Keratinocyte (primary cell): ENCODE measurements at regions not wholly inside any gene's neighbourhood (a gene's known extent, or its start where the extent isn't known, plus 50 kb on each side); places are given as distances from the start of the nearest gene placed in this dataset.

Experiments
- DNase-seq: peaks from one replicate; pipeline ENCODE4 v3.0.0-alpha.2; 2011; ENCODE audit warnings: low read depth, missing footprints, low spot score
- FAIRE-seq: peaks from 2 replicates; lab custom pipeline; 2011; peaks lifted over from hg19 to GRCh38; lab: Jason Lieb, UNC
- H2AFZ ChIP-seq: 2 replicates; pipeline ENCODE4 v1.6.0; 2012; ENCODE audit warnings: low read length, control low read depth, inconsistent platforms; ENCODE audit not compliant: control insufficient read depth
- H3K27ac ChIP-seq: 2 replicates; pipeline ENCODE4 v1.5.1; 2011; ENCODE audit warnings: low read length; ENCODE audit not compliant: control insufficient read depth, insufficient read depth
- H3K27me3 ChIP-seq: 3 replicates; pipeline ENCODE4 v1.6.0; 2011; ENCODE audit warnings: low read length; ENCODE audit not compliant: control insufficient read depth, insufficient read depth; ENCODE audit errors: extremely low read depth
- H3K36me3 ChIP-seq, 2 experiments: 2 replicates in 1 of 2; 3 replicates in 1 of 2; pipeline ENCODE4 v1.5.1; 2011; ENCODE audit warnings: low read length in 2 of 2, mild to moderate bottlenecking in 1 of 2; ENCODE audit not compliant: control insufficient read depth in 2 of 2, insufficient read depth in 2 of 2; ENCODE audit errors: extremely low read depth in 1 of 2
- H3K4me1 ChIP-seq: 3 replicates; pipeline ENCODE4 v1.5.1; 2011; ENCODE audit warnings: low read length; ENCODE audit not compliant: control insufficient read depth, insufficient read depth; ENCODE audit errors: extremely low read depth
- H3K4me2 ChIP-seq: 3 replicates; pipeline ENCODE4 v1.6.0; 2011; ENCODE audit warnings: low read depth, low read length; ENCODE audit not compliant: control insufficient read depth, insufficient read depth; ENCODE audit errors: extremely low read depth
- H3K4me3 ChIP-seq, 3 experiments: fragments of 200-600 bp in 1 of 3; sonication (generic) in 1 of 3; 2 replicates in 2 of 3; 3 replicates in 1 of 3; pipeline ENCODE4 v1.5.1; 2011 to 2016; ENCODE audit warnings: low read length in 3 of 3, mild to moderate bottlenecking in 3 of 3, control low read depth in 2 of 3, inconsistent platforms in 1 of 3, low read depth in 1 of 3, mixed read lengths in 1 of 3, mixed run types in 1 of 3, moderate library complexity in 1 of 3; ENCODE audit not compliant: control insufficient read depth in 2 of 3, insufficient read depth in 2 of 3; ENCODE audit errors: extremely low read depth in 1 of 3
- H3K79me2 ChIP-seq: 2 replicates; pipeline ENCODE4 v1.6.0; 2012; ENCODE audit warnings: low read length; ENCODE audit not compliant: control insufficient read depth, insufficient read depth
- H3K9ac ChIP-seq: 3 replicates; pipeline ENCODE4 v1.6.0; 2011; ENCODE audit warnings: low read length; ENCODE audit not compliant: control insufficient read depth, insufficient read depth; ENCODE audit errors: extremely low read depth
- H3K9me1 ChIP-seq: 3 replicates; pipeline ENCODE4 v1.6.0; 2011; ENCODE audit warnings: low read length; ENCODE audit not compliant: control insufficient read depth, insufficient read depth; ENCODE audit errors: extremely low read depth
- H3K9me3 ChIP-seq: 2 replicates; pipeline ENCODE4 v1.5.1; 2012; ENCODE audit warnings: low read depth, low read length; ENCODE audit not compliant: control insufficient read depth
- H4K20me1 ChIP-seq: 3 replicates; pipeline ENCODE4 v1.6.0; 2011; ENCODE audit warnings: low read length; ENCODE audit not compliant: control insufficient read depth, insufficient read depth; ENCODE audit errors: extremely low read depth
- CTCF ChIP-seq, 3 experiments: IDR thresholded peaks in 1 of 3; conservative IDR thresholded peaks in 1 of 3; optimal IDR thresholded peaks in 1 of 3; 2 replicates in 2 of 3; 3 replicates in 1 of 3; pipeline versions ENCODE3 to v1.5.1; 2011; ENCODE audit warnings: low read length in 3 of 3, mild to moderate bottlenecking in 3 of 3, moderate library complexity in 2 of 3, control low read depth in 1 of 3, inconsistent platforms in 1 of 3; ENCODE audit not compliant: insufficient read depth in 2 of 3; ENCODE audit errors: extremely low read depth in 1 of 3
- EZH2 ChIP-seq: IDR thresholded peaks from one replicate; pipeline ENCODE4 v1.6.1; 2012; ENCODE audit warnings: inconsistent platforms, mild to moderate bottlenecking, low read length, moderate library complexity
- dilution Hi-C: fragments of 300-500 bp; cut with MboI; formaldehyde crosslinking; loops from one replicate; pipeline ENCODE4 v1.7.0; 2020; ENCODE audit warnings: low sequenced_read_pairs; ENCODE audit not compliant: extremely low pct_ligation_motif_present

DNA sequence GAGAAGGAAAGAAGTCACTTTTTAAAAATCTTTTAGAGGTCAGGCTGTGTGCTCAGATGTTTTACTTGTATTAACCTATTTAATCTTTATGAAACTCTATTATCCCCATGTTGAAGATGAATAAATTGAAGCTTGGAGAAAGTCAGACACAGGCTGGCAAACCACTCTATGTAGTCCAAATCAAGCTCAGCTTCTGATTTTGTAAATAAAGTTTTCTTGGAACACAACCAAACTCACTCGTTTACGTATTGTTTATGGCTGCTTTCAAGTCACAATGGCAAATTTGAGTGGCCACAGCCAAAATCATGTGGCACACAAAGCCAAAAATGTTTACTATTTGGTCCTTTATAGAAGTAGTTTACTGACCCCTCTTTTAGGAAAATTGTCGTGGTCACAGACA is 596.0 kb upstream of the CDH11 start:
- dilution Hi-C loops, result no loop called here
- Histone ChIP-seq H2AFZ (no peak overlapping the region), H4K20me1 (no peaks in the 10 kb centered on the region), H3K9me3 (no peaks in the 10 kb centered on the region), H3K36me3 (no peaks in the 10 kb centered on the region), H3K79me2 (no peaks in the 10 kb centered on the region), H3K9ac (no peak overlapping the region), H3K4me1 (no peaks in the 10 kb centered on the region), H3K4me3 (no peak overlapping the region), H3K27ac (no peak overlapping the region), H3K9me1 (no peaks in the 10 kb centered on the region), H3K4me2 (no peak overlapping the region), H3K27me3 (no peaks in the 10 kb centered on the region)
- no peak for DNase-seq
- no peak for FAIRE-seq
- TF ChIP-seq CTCF (optimal IDR thresholded peaks at IDR 0.05 in 1 of 3, IDR thresholded peaks at IDR 0.05 in 1 of 3, conservative IDR thresholded peaks at IDR 0.05 in 1 of 3; ENCODE audit: extremely low read depth in 1 of 3, insufficient read depth in 2 of 3, low read length in 3 of 3) (no peak), EZH2 (no peak)

DNA sequence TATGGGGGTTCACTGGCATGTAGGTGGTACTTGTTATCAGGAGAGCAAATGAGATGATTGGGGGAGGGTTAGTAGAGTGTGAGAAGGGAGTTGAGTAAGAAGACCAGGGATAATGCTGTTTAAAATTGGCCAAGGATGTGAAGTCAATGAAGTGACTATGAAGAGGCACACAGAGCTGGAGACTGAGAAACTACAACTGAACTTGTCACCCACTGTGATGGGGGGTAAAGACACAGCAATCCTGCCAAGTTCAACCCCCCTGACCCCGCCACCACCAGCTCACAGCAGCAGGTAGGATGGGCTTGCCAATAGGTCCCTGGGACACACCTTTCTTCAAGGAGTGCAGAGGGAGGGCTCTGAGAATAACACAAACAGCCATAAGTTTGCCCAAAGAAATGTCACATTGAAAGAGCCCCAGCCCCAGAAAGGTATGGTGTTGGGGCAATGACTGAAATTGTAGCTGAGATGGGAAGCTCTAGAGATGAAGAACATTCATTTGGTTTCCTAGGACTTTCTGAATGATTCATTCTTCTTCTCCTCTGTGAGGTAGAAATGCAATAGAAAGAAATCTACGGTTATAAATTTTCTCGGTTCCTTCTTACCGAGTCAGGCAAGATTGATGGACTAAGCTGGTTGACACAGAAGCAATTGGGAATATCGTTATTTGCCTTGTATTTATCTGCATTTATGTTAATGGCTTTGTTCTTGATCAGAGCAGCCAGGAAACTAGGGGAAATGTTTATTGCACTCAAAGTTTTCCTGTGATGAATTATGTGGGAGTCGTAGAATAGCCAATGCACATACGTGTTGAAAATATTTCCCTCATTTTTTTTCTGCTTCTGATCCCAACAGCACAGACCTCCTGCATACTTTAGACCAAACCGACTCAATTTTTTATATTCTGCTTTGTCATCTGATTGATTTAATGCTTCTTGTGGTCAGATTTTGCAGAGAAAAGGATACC is 595.2 kb upstream of the CDH11 start:
- no peaks in the 10 kb centered on the region for H3K4me1 ChIP-seq
- TF ChIP-seq EZH2 (no peak), CTCF (optimal IDR thresholded peaks at IDR 0.05 in 1 of 3, IDR thresholded peaks at IDR 0.05 in 1 of 3, conservative IDR thresholded peaks at IDR 0.05 in 1 of 3; ENCODE audit: extremely low read depth in 1 of 3, insufficient read depth in 2 of 3, low read length in 3 of 3) (no peak)
- no peaks in the 10 kb centered on the region for H3K9me1 ChIP-seq
- H3K4me2 ChIP-seq, result no peak overlapping the region
- no peak overlapping the region for H3K9ac ChIP-seq
- no peaks in the 10 kb centered on the region for H3K79me2 ChIP-seq
- H4K20me1 ChIP-seq, result no peaks in the 10 kb centered on the region
- H3K36me3 ChIP-seq, result no peaks in the 10 kb centered on the region
- H2AFZ ChIP-seq, result no peak overlapping the region
- DNase-seq (no peak), FAIRE-seq (no peak)
- no peaks in the 10 kb centered on the region for H3K9me3 ChIP-seq
- dilution Hi-C loops, result no loop called here
- H3K4me3 ChIP-seq, result no peak overlapping the region
- no peaks in the 10 kb centered on the region for H3K27me3 ChIP-seq
- no peak overlapping the region for H3K27ac ChIP-seq
